GM13977 (cell line): ENCODE measurements at regions not wholly inside any gene's neighbourhood (a gene's known extent, or its start where the extent isn't known, plus 50 kb on each side); places are given as distances from the start of the nearest gene placed in this dataset.

ENCODE experiments used
- DNase-seq: peaks from one replicate; pipeline ENCODE4 v3.0.0; 2012; ENCODE audit warnings: low spot score
- in situ Hi-C: fragments of 300-500 bp; cut with MboI; formaldehyde crosslinking; loops from one replicate; pipeline ENCODE4 v1.12.0; 2022; ENCODE audit warnings: low sequenced_read_pairs, low pct_unique_long_range_greater_than_20kb, mixed read lengths, inconsistent platforms; ENCODE audit not compliant: unreplicated experiment
- TF ChIP-seq, protein P1 (sequence below): IDR thresholded peaks from 2 replicates; pipeline ENCODE4 v1.5.1; 2012; ENCODE audit warnings: mild to moderate bottlenecking, control low read depth; ENCODE audit not compliant: insufficient read depth; ENCODE audit errors: extremely low read depth, missing control alignments

DNA sequence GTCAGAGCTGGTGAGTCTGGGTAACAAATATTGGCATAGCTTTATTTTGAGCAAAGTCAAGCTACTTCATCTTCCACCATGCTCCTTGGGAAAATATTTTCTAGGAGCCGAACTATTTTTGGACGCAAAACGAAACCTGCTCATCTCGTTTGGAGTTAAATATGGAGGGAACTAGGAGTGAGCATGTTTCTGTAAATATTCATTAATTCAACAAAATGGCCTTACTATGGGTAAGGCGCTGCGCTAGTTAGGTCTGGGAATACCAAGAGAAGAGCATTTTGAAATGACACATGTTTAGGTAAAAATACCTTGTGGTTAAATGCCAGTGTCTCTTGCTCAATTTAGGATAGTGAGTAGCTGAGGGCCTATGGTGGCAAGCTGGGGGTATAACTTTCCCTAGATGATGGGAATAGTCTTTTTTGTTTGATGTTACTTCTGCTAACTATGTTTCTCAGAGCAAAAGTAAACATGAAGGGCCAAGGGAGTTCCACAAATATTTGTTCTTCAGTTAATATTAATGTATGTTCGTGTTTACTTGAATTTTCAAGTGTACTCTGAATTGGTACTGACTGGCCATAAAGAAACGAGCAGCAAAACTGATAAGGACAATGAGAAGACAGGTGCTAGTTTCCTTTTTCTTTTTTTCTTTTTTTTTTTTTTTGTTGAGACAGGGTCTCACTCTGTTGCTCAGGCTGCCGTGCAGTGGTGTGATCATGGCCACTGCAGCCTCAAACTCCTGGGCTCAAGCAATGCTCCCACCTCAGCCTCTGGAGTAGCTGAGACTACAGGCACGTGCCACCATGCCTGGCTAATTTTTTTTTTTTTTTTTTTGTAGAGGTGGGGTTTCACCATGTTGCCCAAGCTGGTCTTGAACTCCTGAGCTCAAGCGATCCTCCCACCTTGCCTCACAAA is 77.7 kb downstream of the MAP1LC3B2 start:
- TF ChIP-seq, protein P1, sequence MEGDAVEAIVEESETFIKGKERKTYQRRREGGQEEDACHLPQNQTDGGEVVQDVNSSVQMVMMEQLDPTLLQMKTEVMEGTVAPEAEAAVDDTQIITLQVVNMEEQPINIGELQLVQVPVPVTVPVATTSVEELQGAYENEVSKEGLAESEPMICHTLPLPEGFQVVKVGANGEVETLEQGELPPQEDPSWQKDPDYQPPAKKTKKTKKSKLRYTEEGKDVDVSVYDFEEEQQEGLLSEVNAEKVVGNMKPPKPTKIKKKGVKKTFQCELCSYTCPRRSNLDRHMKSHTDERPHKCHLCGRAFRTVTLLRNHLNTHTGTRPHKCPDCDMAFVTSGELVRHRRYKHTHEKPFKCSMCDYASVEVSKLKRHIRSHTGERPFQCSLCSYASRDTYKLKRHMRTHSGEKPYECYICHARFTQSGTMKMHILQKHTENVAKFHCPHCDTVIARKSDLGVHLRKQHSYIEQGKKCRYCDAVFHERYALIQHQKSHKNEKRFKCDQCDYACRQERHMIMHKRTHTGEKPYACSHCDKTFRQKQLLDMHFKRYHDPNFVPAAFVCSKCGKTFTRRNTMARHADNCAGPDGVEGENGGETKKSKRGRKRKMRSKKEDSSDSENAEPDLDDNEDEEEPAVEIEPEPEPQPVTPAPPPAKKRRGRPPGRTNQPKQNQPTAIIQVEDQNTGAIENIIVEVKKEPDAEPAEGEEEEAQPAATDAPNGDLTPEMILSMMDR: no peak
- in situ Hi-C loops: no loop called here
- DNase-seq: no peak

DNA sequence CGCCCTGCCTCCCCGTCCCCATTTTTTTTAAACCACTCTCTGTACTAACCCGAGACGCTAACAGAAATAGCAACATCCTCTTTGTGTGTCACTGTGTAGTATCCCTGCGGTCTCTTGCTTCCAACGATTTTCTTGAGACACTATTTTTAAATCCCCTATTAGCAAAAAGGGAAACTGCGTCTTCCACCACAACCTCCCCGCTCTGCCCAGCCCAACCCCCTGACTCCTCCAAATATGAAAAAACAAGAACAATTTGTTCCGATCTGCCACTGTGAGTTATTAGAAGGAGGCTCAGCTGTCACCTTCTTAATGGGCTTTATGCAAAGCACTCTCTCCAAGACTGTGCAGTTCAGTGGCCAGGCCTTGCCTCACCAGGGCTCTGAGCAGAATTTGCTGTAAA is 76.3 kb downstream of the MAP1LC3B2 start:
- DNase-seq: peak; percentile 34
- TF ChIP-seq, protein P1: no peak
- in situ Hi-C loops: no loop called here

DNA sequence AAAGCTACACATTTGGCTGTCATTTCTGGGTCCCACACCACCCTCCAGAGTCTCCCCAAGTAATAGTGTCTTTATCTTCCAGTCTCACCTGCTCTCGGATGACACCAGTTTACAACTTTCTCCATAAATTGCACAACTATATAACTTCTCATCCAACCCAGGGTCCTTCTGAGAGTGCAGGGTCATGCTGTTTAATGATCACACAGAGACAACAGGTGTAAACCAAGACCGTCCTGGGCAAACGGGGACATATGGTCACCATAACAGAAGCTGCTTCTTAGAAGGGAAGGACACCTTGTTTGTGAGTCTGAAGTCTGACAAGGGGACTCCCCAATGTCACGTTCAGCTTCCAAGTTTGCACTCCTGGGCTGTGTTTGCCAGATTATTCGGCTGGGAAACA is 74.3 kb downstream of the MAP1LC3B2 start:
- in situ Hi-C loops: no loop called here
- TF ChIP-seq, protein P1: no peak
- DNase-seq: no peak

DNA sequence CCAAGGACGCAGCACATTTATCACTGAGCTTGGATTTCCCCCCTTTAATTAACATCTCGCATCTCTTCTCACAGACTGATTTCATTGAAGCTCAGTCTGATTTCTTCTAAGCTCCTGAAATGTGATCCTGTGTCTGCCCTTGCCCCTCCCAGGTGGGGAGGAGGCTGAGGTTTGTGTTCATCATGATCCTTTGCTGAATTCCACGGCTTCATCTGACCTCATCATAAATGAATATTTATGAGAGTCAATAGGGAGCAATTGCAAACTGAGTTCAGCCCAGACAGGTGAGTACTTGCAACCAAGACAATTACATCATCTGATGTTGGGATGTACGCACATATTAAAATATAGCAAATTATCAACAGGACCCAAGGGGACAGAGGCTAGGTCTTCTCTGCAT is 72.4 kb downstream of the MAP1LC3B2 start:
- TF ChIP-seq, protein P1: no peak
- in situ Hi-C loops: no loop called here
- no peak for DNase-seq

DNA sequence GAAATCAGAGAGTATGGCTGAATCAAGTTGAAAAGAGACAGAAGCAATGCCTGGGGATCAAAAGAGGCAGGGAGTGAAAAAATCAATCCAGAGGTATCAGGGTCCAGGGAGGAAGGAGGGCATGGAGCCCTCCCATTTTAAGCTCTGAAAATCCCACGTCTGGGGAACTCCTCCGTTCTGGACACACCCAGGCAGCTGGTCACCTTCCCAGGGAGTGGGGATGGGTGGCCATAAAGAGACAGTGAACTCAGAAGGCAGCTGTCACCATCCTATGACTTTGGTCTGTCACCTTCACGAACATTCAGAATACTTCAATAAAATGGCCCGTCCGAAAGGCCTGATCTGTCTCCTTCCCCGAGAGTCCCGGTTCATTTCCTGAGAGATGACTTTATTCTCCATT is 71.6 kb downstream of the MAP1LC3B2 start:
- in situ Hi-C loops: no loop called here
- TF ChIP-seq, protein P1: no peak
- no peak for DNase-seq

DNA sequence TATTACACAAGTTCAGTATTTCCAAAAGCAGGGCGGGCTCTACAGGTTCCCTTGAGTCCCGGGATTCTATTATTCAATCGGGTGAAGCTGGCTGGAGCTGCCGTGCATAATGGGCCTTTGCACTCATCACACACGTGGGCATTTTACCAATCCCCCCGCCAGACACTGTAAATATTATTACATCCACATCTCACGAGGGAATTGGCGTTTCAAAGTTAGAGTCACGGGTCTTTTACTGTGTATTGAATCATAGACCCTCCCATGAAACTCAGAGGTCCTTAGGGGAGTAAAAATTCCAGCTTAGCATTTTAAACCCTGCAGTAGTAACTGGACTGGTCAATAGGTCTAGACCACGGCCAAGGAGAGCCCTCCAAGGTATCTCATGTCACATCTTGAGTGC is 70.3 kb downstream of the MAP1LC3B2 start:
- TF ChIP-seq, protein P1: no peak
- no peak for DNase-seq
- in situ Hi-C loops: no loop called here
